B cell (primary cell): ENCODE measurements at regions not wholly inside any gene's neighbourhood (a gene's known extent, or its start where the extent isn't known, plus 50 kb on each side); places are given as distances from the start of the nearest gene placed in this dataset.

Source experiments
- EZH2 ChIP-seq: IDR thresholded peaks from 2 replicates; pipeline ENCODE4 v1.6.1; 2012; ENCODE audit warnings: borderline replicate concordance, low read depth, mild to moderate bottlenecking, moderate library complexity, low read length; ENCODE audit not compliant: insufficient read depth, poor library complexity, severe bottlenecking
- TF ChIP-seq, protein P1 (sequence below): fragments of 200-600 bp; IDR thresholded peaks from one replicate; pipeline ENCODE4 v1.8.0; 2022; ENCODE audit warnings: antibody characterized with exemption, mild to moderate bottlenecking

DNA sequence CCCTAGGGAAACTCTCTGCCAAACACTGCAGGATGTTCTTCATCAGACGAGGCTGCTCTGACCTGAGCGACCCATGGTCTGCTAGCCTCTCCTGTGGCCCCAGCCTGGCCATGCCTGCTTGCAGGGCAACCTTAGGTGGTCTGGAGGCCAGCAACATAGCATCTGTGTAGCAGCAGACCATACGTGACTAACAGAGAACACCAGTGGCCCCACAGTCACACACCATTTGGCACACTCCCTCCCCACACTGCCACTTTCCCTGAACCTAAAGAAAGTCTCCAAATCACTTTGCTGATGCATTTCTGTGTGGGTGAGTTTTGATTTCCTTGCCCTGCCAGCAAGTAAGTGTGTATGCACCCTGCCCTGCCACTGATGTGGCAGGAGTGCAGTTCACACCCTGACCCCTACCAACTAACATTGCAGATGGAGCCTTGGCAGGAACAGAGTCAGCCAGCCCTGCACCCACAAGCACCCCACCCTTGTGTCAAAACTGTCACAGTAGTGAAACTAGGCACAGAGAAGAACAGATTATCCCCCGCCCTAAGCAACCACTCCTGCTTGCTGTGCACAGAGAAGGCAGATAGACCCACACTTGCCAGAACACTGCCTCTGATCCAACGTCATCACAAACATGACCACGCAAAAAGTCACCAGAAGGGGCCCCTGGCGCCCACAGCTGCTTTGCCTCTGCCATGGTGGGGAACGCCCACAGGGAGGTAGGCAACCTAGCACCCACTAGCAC is 249.1 kb downstream of the SPIN4 start:
- TF ChIP-seq, protein P1, sequence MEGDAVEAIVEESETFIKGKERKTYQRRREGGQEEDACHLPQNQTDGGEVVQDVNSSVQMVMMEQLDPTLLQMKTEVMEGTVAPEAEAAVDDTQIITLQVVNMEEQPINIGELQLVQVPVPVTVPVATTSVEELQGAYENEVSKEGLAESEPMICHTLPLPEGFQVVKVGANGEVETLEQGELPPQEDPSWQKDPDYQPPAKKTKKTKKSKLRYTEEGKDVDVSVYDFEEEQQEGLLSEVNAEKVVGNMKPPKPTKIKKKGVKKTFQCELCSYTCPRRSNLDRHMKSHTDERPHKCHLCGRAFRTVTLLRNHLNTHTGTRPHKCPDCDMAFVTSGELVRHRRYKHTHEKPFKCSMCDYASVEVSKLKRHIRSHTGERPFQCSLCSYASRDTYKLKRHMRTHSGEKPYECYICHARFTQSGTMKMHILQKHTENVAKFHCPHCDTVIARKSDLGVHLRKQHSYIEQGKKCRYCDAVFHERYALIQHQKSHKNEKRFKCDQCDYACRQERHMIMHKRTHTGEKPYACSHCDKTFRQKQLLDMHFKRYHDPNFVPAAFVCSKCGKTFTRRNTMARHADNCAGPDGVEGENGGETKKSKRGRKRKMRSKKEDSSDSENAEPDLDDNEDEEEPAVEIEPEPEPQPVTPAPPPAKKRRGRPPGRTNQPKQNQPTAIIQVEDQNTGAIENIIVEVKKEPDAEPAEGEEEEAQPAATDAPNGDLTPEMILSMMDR, result no peak
- no peak for TF ChIP-seq EZH2
